ENCODE measurements at regions not wholly inside any gene's neighbourhood (a gene's known extent, or its start where the extent isn't known, plus 50 kb on each side); places are given as distances from the start of the nearest gene placed in this dataset.
A peak's percentile ranks its signal among the peaks of the same experiment; 100 is the strongest.

DNA sequence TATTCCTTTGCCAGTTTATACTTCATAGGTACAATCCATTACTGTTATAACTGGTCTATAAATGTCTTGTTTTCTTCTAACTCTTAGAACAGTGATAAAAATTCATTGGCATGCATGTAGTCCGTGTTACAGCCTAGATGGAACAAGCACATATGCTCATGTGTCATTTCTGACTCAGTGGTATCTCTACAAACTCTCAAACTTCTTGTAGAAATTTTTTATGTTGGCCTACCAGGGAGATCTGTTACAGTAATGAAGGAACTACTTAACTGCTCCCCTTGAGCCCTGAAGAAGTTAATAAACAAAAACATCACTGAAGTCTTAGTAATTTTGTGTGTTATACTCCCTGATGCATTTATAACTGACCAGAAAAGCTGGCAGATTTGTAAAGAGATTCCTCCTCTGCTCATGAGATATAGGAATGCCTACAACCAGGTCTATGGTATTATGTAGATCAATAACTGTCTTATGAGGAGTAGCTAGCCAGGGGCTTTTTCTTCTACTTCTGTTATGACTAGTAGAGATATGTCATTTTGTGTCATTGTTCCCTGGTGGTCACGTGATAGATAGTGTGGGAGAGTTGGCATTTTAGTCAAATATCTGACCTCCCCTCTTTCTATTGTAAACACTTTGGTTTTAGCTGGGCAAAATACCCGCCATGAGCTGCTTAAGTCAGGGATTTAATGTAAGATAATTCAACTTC, 53.7 kb upstream of the FAAH2 start:
- ATAC-seq (no peak), DNase-seq (ENCODE audit: extremely low read depth in 1 of 4, low spot score in 3 of 4) (no peak), FAIRE-seq (no peak)
- Histone ChIP-seq H4K20me1 (replicated peaks; ENCODE audit: control insufficient read depth, insufficient read depth, low read length) (no peaks in the 10 kb centered on the region), H3K9ac (ENCODE audit: insufficient read depth in 1 of 2, low read depth in 2 of 2, low read length in 2 of 2) (no peak overlapping the region), H3K79me2 (ENCODE audit: control insufficient read depth, insufficient read depth, low read length) (no peaks in the 10 kb centered on the region), H3K4me1 (replicated peaks in 1 of 2; ENCODE audit: control insufficient read depth in 2 of 2, insufficient read depth in 2 of 2, low read length in 2 of 2) (no peaks in the 10 kb centered on the region; a peak in 1 of 5 replicates), H3K9me1 (ENCODE audit: control insufficient read depth, insufficient read depth, low read length) (no peaks in the 10 kb centered on the region), H3K4me2 (ENCODE audit: insufficient read depth, low read length) (no peak overlapping the region), H2AFZ (ENCODE audit: low read depth, low read length) (no peak overlapping the region), H3K4me3 (no peak overlapping the region), H3K27ac (ENCODE audit: extremely low read depth, low read depth, low read length) (no peak overlapping the region), H3K9me3 (replicated peaks; ENCODE audit: control insufficient read depth, insufficient read depth, low read depth, low read length) (no peaks in the 10 kb centered on the region), H3K36me3 (ENCODE audit: control insufficient read depth, insufficient read depth, low read length) (no peaks in the 10 kb centered on the region), H3K27me3 (ENCODE audit: control insufficient read depth in 2 of 2, insufficient read depth in 2 of 2, low read length in 2 of 2) (no peaks in the 10 kb centered on the region)
- ChIA-PET CTCF (ENCODE audit: low intra/inter-chr PET ratio) (no interaction called here), POLR2A (no interaction called here)
- intact Hi-C loops (cut with micrococcal nuclease) (no loop called here), in situ Hi-C loops (cut with MboI) (no loop called here)
- peak; percentile 27; the same call in 1 of the 2 replicates for TF ChIP-seq TFE3 (CRISPR knock-in tag; IDR thresholded peaks at IDR 0.05)
- no peak for TF ChIP-seq REST (IDR thresholded peaks at IDR 0.05; ENCODE audit: borderline replicate concordance)
- no peak for TF ChIP-seq REST (CRISPR knock-in tag; IDR thresholded peaks at IDR 0.05; ENCODE audit: low read depth)
- no peak for TF ChIP-seq SRSF9 (IDR thresholded peaks at IDR 0.05; ENCODE audit: borderline replicate concordance, low read depth, low read length)
- no peak for TF ChIP-seq ZNF134 (CRISPR knock-in tag; conservative IDR thresholded peaks at IDR 0.05)
- TF ChIP-seq GTF2E2 (tag; IDR thresholded peaks at IDR 0.05), result no peak
- TF ChIP-seq SMARCA4 (IDR thresholded peaks at IDR 0.05), result no peak
- TF ChIP-seq ZNF75A (CRISPR knock-in tag; IDR thresholded peaks at IDR 0.05), result no peak
- no peak for TF ChIP-seq SIN3A (IDR thresholded peaks at IDR 0.05; ENCODE audit: borderline replicate concordance in 2 of 2, control insufficient read depth in 1 of 2, low read depth in 2 of 2, low read length in 2 of 2)
- TF ChIP-seq LCOR (CRISPR knock-in tag; IDR thresholded peaks at IDR 0.05), result no peak
- BruUV-seq (replicated peaks), result no TSS peak
- 11% methylated on average over 3 of the region's 3 CpGs for WGBS (ENCODE audit: insufficient coverage, low coverage, missing lambda C conversion rate)
